HG02973 (cell line): ENCODE measurements at regions not wholly inside any gene's neighbourhood (a gene's known extent, or its start where the extent isn't known, plus 50 kb on each side); places are given as distances from the start of the nearest gene placed in this dataset.
"Not testable (repeated sequence)": the region's sequence is repeated elsewhere in the genome, so short reads cannot be mapped to it uniquely, and the experiment has no call there.

ENCODE experiments used
- ATAC-seq: cut with Tn5 transposase; IDR thresholded peaks from one replicate; pipeline ENCODE4 v1.9.1; 2021; ENCODE audit warnings: moderate library complexity; ENCODE audit not compliant: unreplicated experiment

GRCh38 chr12:74595696-74596095 is 58.1 kb downstream of the ATXN7L3B start:
- ATAC-seq: no peak

DNA sequence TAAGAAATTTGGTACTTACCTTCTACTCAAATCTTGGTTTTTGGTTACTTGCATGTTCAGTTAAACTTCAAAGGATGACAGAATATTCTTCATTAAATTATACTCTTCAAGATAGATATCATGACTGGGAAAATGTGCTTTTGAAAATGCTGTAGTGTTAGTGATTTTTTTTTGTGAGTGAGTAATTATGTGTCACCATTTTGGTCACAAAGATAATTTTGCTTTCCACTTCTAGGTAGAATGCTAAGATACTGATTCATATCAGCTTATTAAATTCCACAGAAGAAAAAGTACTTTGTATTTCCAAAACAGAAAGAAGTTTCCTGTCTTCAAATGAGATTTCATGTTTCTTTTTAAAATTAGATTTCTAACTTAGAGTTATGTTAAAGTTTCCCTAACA is 61.2 kb downstream of the ATXN7L3B start:
- ATAC-seq: no peak

GRCh38 chr12:74599932-74600331 is 62.3 kb downstream of the ATXN7L3B start:
- no peak for ATAC-seq

DNA sequence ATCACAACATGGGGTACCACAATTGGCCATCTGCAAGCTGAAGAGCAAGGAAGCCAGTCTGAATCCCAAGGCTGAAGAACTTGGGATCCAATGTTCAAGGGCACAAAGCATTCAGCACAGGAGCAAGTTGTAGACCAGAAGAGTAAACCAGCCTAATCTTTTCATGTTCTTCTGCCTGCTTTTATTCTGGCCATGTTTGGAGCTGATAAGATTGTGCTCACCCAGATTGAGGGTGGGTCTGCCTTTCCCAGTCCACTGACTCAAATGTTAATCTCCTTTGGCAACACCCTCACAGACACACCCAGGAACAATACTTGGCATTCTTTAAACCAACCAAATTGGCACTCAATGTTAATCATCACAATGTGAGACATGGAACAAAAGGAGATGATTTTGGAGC is 63.2 kb downstream of the ATXN7L3B start:
- ATAC-seq: not testable (repeated sequence)

DNA sequence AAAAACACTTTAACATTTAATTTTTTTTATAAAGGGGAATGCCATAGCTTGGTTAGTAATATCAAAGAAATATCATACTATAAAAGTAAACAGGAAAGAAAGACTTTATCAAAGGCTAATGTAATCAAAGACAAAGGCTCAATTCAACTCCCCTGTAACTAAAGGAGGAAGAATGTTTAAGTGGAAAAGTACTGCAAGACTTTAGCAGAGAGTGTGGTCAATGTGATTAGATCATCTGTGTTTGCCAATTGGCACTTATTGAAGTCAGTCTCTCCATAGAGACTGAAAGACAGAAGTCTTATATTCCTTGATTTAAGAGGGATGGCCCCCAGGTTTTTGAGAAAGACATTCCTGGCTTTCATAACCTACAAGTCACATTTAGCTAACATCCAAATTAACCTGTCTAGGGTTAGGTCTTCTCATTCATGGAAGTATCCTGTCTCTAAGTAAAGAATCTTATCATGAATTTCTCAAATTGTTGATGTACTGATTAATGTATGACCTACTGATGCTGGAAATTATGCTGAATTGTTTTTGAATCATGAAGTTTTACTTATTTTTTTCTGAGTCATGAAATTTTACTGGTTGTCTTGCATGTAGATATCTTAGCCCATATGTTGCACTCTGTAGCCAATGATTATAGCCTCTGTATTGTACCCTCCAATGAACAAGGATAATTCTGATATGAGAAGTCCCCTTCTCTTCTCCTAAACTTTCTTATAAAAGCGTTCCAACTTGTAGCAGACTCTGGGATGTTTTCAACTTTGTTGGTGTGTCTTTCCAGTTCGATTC is 65.4 kb downstream of the ATXN7L3B start:
- ATAC-seq: no peak

DNA sequence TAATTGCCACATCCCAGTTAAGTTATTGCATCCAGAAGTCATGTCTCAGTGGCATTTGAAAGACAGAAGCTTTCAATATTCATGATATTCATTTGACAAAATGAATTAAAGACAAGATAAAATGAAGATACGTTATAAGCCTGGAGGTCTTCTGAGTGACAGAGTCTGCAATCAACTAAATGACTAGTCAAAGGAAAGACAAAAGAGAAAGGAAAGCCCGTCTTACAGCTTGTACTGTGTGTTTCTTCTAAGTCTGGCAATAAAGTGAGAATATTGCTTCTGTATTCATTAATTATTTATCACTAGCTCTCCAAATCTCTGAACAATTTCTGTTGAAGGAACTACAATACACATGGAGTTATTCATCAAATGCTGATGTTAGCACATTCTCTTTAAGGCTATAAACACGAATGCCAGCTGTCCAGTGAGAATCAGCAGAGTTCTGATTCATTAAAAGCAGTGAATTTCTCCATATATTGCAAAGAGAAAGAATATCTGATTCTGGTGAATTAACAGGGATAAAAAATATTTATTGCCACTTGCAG is 70.7 kb downstream of the ATXN7L3B start:
- ATAC-seq: no peak

GRCh38 chr12:74610711-74611110 is 73.1 kb downstream of the ATXN7L3B start:
- ATAC-seq: no peak

GRCh38 chr12:74614426-74614825 is 76.8 kb downstream of the ATXN7L3B start:
- no peak for ATAC-seq

GRCh38 chr12:74619084-74619483 is 81.4 kb downstream of the ATXN7L3B start:
- ATAC-seq: no peak

DNA sequence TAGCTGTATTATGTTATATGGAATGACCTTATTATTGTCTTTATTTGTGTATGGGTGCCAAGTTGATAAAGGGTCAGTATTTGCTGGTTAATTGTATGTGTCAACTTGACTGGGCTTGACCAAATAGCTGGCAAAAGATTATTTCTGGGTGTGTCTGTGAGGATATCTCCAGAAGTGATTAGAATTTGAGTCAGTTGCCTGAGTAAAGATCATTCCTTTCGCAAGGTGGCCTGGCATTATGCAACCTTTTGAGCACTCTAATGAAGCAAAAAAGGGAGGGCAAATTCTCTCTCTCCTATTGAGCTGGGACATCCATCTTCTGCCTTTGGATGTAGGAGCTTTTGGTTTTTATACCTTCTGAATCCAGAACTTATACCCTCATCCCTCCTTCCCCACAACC is 82.2 kb downstream of the ATXN7L3B start:
- ATAC-seq: no peak

GRCh38 chr12:74620921-74621320 is 83.3 kb downstream of the ATXN7L3B start:
- ATAC-seq: no peak

DNA sequence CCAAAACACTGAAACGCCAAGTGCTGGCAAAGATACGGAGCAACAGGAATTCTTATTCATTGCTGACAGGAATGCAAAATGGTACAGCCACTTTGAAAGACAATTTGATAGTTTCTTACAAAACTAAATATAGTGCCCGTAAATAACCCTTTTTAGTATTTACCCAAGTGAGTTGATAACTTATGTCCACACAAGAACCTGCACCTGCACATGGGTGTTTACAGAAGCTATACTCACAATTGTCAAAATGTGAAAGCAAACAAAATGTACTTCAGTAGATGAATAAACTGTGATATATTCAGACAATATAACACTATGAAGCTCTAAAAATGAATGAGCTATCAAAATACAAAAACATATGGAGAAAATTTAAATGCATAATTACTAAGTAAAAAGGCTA is 86.6 kb downstream of the ATXN7L3B start:
- ATAC-seq: no peak

- ATAC-seq: peak; percentile 83
Measured at GRCh38 chr12:74626397-74626796, 88.8 kb downstream of the ATXN7L3B start.

GRCh38 chr12:74641262-74641661 is 103.6 kb downstream of the ATXN7L3B start:
- no peak for ATAC-seq

- no peak for ATAC-seq
Measured at GRCh38 chr12:74641694-74642093, 104.1 kb downstream of the ATXN7L3B start.

DNA sequence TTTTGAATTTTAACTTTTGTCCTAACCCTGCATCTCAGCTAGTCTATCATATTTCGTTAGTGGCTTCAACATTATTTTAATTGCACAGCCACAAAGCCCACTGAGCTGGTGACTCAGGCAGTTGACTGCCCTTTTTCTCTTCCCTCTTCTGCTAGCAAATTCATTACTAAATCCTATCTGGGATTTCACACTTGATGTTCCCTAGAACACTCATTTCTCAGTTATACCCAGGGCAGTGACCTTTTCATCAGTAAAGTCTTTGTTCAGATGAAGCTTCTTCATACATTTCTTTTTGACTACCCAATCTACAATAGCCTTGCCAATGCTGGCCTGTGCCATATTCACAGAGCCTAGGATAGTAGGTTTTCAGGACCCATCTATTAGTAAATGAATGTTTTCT is 107.0 kb downstream of the ATXN7L3B start:
- ATAC-seq: no peak

DNA sequence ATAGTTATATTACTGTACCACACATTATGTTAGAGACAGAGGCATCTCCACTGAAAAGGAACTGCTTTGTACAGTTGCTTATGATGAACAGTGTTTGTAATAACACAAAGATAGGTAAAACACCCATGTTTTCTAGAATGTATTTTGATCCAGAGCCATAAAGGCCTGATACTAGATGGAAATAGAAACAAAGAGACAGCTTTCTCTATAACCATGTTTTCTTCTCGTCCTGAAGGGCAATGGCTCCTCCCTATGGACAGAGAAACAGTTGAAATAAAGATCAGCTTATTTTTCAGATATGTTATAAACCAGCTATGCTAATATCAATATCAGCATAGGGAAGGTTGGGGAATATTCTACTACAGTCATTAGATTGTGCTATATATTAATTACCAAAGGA is 109.2 kb downstream of the ATXN7L3B start:
- no peak for ATAC-seq

GRCh38 chr12:74647256-74647655 is 109.6 kb downstream of the ATXN7L3B start:
- no peak for ATAC-seq

GRCh38 chr12:74656251-74656650 is 118.6 kb downstream of the ATXN7L3B start:
- ATAC-seq: no peak

DNA sequence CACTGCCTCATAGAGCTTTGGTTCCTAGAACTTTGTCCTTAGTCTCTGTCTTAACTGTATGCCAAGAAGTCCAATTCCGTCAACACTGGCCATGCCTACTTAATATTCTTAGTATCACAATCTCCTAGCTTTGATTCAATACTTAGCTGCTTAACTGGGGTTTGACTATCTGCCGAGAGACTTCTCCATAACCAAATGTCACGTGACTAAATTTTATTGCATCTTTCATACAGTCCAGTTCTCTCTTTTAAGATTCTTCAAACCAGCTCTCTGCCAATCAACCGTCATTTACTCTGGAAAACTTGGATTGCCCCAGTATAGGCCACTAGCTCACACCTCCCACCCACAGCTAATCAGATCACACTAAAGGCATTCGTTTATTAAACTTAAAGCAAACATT is 122.8 kb downstream of the ATXN7L3B start:
- ATAC-seq: no peak

DNA sequence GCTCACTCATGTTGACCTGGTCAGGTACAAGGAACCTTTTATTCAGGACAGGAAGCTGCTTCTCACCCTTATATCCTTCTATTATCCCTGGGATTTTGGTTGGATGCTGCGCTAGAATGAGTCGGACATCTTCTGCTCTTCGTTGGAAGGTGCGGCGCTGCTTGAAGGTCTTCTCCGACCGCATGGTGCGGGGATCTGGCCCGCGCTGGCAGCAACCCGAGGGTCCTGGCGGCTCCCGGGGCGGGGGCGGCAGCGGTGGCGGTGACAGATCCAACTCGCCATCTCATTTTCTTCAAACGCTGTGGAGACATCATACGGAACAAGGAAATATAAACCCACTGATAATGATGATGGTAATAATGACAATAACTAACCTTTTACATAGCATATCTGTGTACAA is 126.3 kb downstream of the ATXN7L3B start:
- no peak for ATAC-seq

- ATAC-seq: no peak
Measured at GRCh38 chr12:74665690-74666089, 128.1 kb downstream of the ATXN7L3B start.

DNA sequence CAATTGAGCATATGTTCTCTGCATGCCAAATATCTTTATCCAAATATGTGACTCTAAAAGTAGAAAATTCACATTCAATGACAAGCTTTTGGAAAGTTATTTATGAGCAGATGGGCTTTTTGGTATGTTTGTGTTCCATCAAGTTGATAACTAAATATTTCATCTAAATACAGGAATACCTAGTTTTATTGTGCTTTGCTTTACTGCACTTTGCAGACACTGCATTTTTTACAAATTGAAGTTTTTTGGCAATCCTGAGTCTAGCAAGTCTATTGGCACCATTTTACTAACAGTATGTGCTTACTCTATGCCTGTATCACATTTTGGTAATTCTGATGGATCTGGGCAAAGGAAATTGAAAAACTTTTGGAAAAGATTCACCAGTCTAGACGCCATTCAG is 133.8 kb downstream of the ATXN7L3B start:
- no peak for ATAC-seq
